ENCODE measurements at regions not wholly inside any gene's neighbourhood (a gene's known extent, or its start where the extent isn't known, plus 50 kb on each side); places are given as distances from the start of the nearest gene placed in this dataset.

- no peak for FAIRE-seq
- no peak overlapping the region for H2BK15ac ChIP-seq (ENCODE audit: low read length)
- no peaks in the 10 kb centered on the region for H3K36me3 ChIP-seq (ENCODE audit: control insufficient read depth in 2 of 4, insufficient read depth in 4 of 4, low read length in 3 of 4)
- H3K9ac ChIP-seq (replicated peaks in 1 of 4; ENCODE audit: extremely low read depth in 1 of 4, low read depth in 3 of 4, low read length in 3 of 4), result no peak overlapping the region
- no peaks in the 10 kb centered on the region for H4K20me1 ChIP-seq (replicated peaks in 1 of 2; ENCODE audit: control insufficient read depth in 1 of 2, insufficient read depth in 2 of 2, low read length in 2 of 2)
- DNase-seq (ENCODE audit: low read depth in 1 of 2, low spot score in 2 of 2), result no peak
- no peak overlapping the region for H2BK20ac ChIP-seq (ENCODE audit: low read length)
- no peak overlapping the region for H2BK5ac ChIP-seq (ENCODE audit: low read depth, low read length)
- H3K27me3 ChIP-seq (replicated peaks in 1 of 4; ENCODE audit: control insufficient read depth in 3 of 4, extremely low read depth in 1 of 4, insufficient read depth in 3 of 4, low read length in 3 of 4), result no peaks in the 10 kb centered on the region; a peak in 1 of 7 replicates
- ChIA-PET POLR2A (ENCODE audit: partially characterized antibody) (no interaction called here), CTCF (ENCODE audit: partially characterized antibody) (interaction anchor here (0.6 kb wide), 1 partner anchor 51 kb away, joined by 4 read pairs; no protein-coding TSS in a partner anchor)
- H3K79me2 ChIP-seq (ENCODE audit: control insufficient read depth in 1 of 2, insufficient read depth in 2 of 2, low read length in 2 of 2), result no peaks in the 10 kb centered on the region
- no peaks in the 10 kb centered on the region; a peak in 1 of 4 replicates for H3K9me3 ChIP-seq (ENCODE audit: insufficient read depth in 2 of 2, low read depth in 1 of 2, low read length in 1 of 2)
- no peak overlapping the region for H2AK5ac ChIP-seq (ENCODE audit: low read depth, low read length)
- H3K27ac ChIP-seq (ENCODE audit: low read depth, low read length), result no peak overlapping the region
- H3K14ac ChIP-seq (ENCODE audit: insufficient read length), result no peak overlapping the region
- H3K23ac ChIP-seq (ENCODE audit: insufficient read length), result no peak overlapping the region
- H3K79me1 ChIP-seq (ENCODE audit: low read depth, low read length), result no peaks in the 10 kb centered on the region
- H4K8ac ChIP-seq (ENCODE audit: extremely low read depth, insufficient read depth, low read length), result no peak overlapping the region
- H4K91ac ChIP-seq (replicated peaks; ENCODE audit: insufficient read length, low read length), result no peak overlapping the region
- 81% methylated on average over 1 of the region's 1 CpG; no CpG with 5 or more reads in 1 of the 2 experiments for WGBS, 2 experiments (ENCODE audit: extremely low coverage in 1 of 2, insufficient coverage in 1 of 2, insufficient read length in 1 of 2, insufficient replicate concordance in 2 of 2, low coverage in 1 of 2, low lambda C conversion rate in 2 of 2, missing lambda C conversion rate in 1 of 2)
- H3K4me1 ChIP-seq (replicated peaks in 1 of 4; ENCODE audit: control insufficient read depth in 3 of 4, insufficient read depth in 4 of 4, low read length in 3 of 4), result no peaks in the 10 kb centered on the region; a peak in 1 of 7 replicates
- no peak overlapping the region for H3K4me2 ChIP-seq (ENCODE audit: insufficient read depth in 1 of 2, low read depth in 2 of 2, low read length in 2 of 2)
- H3K23me2 ChIP-seq (ENCODE audit: low read depth, low read length), result no peaks in the 10 kb centered on the region
- no peak overlapping the region for H2BK12ac ChIP-seq (ENCODE audit: low read depth, low read length)
- no peak overlapping the region for H3K4ac ChIP-seq (replicated peaks; ENCODE audit: insufficient read length, low read depth, low read length)
- H3K56ac ChIP-seq (replicated peaks; ENCODE audit: insufficient read length, low read depth, low read length), result no peak overlapping the region
- no peak overlapping the region for H4K5ac ChIP-seq (ENCODE audit: insufficient read length, low read depth, low read length)
- H3K18ac ChIP-seq (ENCODE audit: extremely low read depth, low read length), result no peak overlapping the region
- H2AFZ ChIP-seq (ENCODE audit: low read length), result no peak overlapping the region
- no peak overlapping the region for H2BK120ac ChIP-seq (replicated peaks; ENCODE audit: low read depth, low read length)
- no peak overlapping the region for H3K4me3 ChIP-seq (ENCODE audit: extremely low read depth in 1 of 4, insufficient read depth in 2 of 4, low read depth in 3 of 4, low read length in 4 of 4)
- TF ChIP-seq POLR2AphosphoS5 (IDR thresholded peaks at IDR 0.05; ENCODE audit: low read depth, low read length), result no peak
- no peak for TF ChIP-seq FOSL1 (IDR thresholded peaks at IDR 0.05; ENCODE audit: insufficient read depth, low read depth, low read length)
- TF ChIP-seq, protein P1, sequence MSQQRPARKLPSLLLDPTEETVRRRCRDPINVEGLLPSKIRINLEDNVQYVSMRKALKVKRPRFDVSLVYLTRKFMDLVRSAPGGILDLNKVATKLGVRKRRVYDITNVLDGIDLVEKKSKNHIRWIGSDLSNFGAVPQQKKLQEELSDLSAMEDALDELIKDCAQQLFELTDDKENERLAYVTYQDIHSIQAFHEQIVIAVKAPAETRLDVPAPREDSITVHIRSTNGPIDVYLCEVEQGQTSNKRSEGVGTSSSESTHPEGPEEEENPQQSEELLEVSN (IDR thresholded peaks at IDR 0.05), result no peak
- TF ChIP-seq SRF (IDR thresholded peaks at IDR 0.05; ENCODE audit: low read depth, low read length), result no peak
- no peak for TF ChIP-seq TBP (IDR thresholded peaks at IDR 0.05; ENCODE audit: low read depth, low read length)
- TF ChIP-seq YY1 (IDR thresholded peaks at IDR 0.05; ENCODE audit: low read depth, low read length), result no peak
- TF ChIP-seq NRF1 (IDR thresholded peaks at IDR 0.05; ENCODE audit: low read depth, low read length), result no peak
- no peak for TF ChIP-seq PHF8 (conservative IDR thresholded peaks at IDR 0.05; ENCODE audit: low read depth, low read length)
- no peak for TF ChIP-seq ATF3 (IDR thresholded peaks at IDR 0.05; ENCODE audit: insufficient read depth, low read depth, low read length)
- TF ChIP-seq RBBP5 (IDR thresholded peaks at IDR 0.05; ENCODE audit: borderline replicate concordance, low read depth, low read length), result no peak
- TF ChIP-seq CBX8 (IDR thresholded peaks at IDR 0.05; ENCODE audit: borderline replicate concordance, low read depth, low read length), result no peak
- TF ChIP-seq HDAC2 (IDR thresholded peaks at IDR 0.05; ENCODE audit: borderline replicate concordance in 1 of 2, low read depth in 2 of 2, low read length in 2 of 2), result no peak
- no peak for TF ChIP-seq TAF1 (IDR thresholded peaks at IDR 0.05; ENCODE audit: low read depth, low read length)
- no peak for TF ChIP-seq SP4 (IDR thresholded peaks at IDR 0.05; ENCODE audit: low read length)
Measured at GRCh38 chr20:60372275-60372674, 414.1 kb downstream of the CDH26 start.

All from H1 (cell line).